Dermis microvascular lymphatic vessel endothelial cell (primary cell): ENCODE measurements at regions not wholly inside any gene's neighbourhood (a gene's known extent, or its start where the extent isn't known, plus 50 kb on each side); places are given as distances from the start of the nearest gene placed in this dataset.
"Not testable (repeated sequence)": the region's sequence is repeated elsewhere in the genome, so short reads cannot be mapped to it uniquely, and the experiment has no call there.

Experiments
- DNase-seq, 2 donors: peaks; one replicate each; pipeline versions ENCODE4 v3.0.0 to v3.0.0-alpha.2; 2010; ENCODE audit warnings: low read depth in 2 of 2

- DNase-seq = peak in 1 of 2 donors; percentile 29
These were observed 78.0 kb downstream of the NPIPB11 start for GRCh38 chr16:29328528-29328927.

- DNase-seq = peak; percentile 61 to 91
These were observed 78.7 kb downstream of the NPIPB11 start for GRCh38 chr16:29327631-29328408.

GRCh38 chr16:29326164-29327125, 80.1 kb downstream of the NPIPB11 start:
- DNase-seq = peak in 1 of 2 donors; percentile 58

- not testable (repeated sequence) for DNase-seq
These were observed 82.8 kb downstream of the NPIPB11 start for GRCh38 chr16:29323725-29324124.

GRCh38 chr16:29321585-29321984, 84.9 kb downstream of the NPIPB11 start:
- DNase-seq = peak in 1 of 2 donors; percentile 14

- DNase-seq = no peak
These were observed 85.5 kb downstream of the NPIPB11 start for GRCh38 chr16:29321000-29321393.

- no peak for DNase-seq
These were observed 86.1 kb downstream of the NPIPB11 start for GRCh38 chr16:29320274-29320999.

GRCh38 chr16:29319726-29320125, 86.8 kb downstream of the NPIPB11 start:
- DNase-seq = no peak

GRCh38 chr16:29318561-29318968, 87.9 kb downstream of the NPIPB11 start:
- DNase-seq = peak in 1 of 2 donors; percentile 43

GRCh38 chr16:29318037-29318436, 88.5 kb downstream of the NPIPB11 start:
- no peak for DNase-seq

GRCh38 chr16:29317269-29317668, 89.2 kb downstream of the NPIPB11 start:
- DNase-seq = no peak

- DNase-seq = no peak
These were observed 89.7 kb downstream of the NPIPB11 start for GRCh38 chr16:29316761-29317183.

- DNase-seq = no peak
These were observed 90.5 kb downstream of the NPIPB11 start for GRCh38 chr16:29315916-29316517.

- DNase-seq = no peak
These were observed 91.5 kb downstream of the NPIPB11 start for GRCh38 chr16:29315046-29315445.

- DNase-seq = no peak
These were observed 92.1 kb downstream of the NPIPB11 start for GRCh38 chr16:29314292-29314934.

- no peak for DNase-seq
These were observed 92.9 kb downstream of the NPIPB11 start for GRCh38 chr16:29313559-29314048.

- no peak for DNase-seq
These were observed 93.5 kb downstream of the NPIPB11 start for GRCh38 chr16:29312835-29313558.

GRCh38 chr16:29312345-29312675, 94.2 kb downstream of the NPIPB11 start:
- DNase-seq = not testable (repeated sequence)

GRCh38 chr16:29311461-29312344, 94.8 kb downstream of the NPIPB11 start:
- no peak for DNase-seq
